ENCODE measurements at regions not wholly inside any gene's neighbourhood (a gene's known extent, or its start where the extent isn't known, plus 50 kb on each side); places are given as distances from the start of the nearest gene placed in this dataset.
"Not testable (repeated sequence)": the region's sequence is repeated elsewhere in the genome, so short reads cannot be mapped to it uniquely, and the experiment has no call there.

DNA sequence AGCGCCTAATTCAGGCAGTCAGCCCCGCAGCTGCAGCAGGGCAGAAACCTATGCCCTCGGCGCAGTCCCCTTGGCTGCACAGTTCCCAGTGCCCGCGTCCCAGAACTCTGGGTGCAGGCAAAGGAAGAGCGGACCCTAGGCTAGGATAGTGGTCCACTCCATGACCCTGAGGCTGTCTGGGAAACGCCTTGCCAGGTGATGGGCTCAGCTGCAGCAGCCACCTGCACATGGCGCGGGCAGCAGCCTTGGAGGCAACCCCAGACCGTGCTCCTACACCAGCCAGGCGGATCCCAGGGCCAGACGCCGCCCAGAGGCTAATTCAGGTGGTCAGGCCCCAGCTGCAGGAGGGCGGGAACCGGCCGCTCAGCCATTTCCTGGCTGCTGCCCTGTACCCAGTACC lies 83.0 kb downstream of the POTEC start:
- not testable (repeated sequence) for H3K9me3 ChIP-seq (ENCODE audit: control insufficient read depth in 1 of 2, low read length in 2 of 2); H3K4me3 ChIP-seq (ENCODE audit: low read depth in 1 of 2, low read length in 2 of 2); H3K27me3 ChIP-seq (ENCODE audit: control insufficient read depth in 1 of 2, insufficient read depth in 2 of 2, low read length in 2 of 2); H3K4me1 ChIP-seq (ENCODE audit: control insufficient read depth in 1 of 2, insufficient read depth in 2 of 2, low read length in 2 of 2); H3K9ac ChIP-seq (ENCODE audit: low read depth in 1 of 2, low read length in 2 of 2); H3K27ac ChIP-seq (ENCODE audit: low read depth, low read length); H3K36me3 ChIP-seq (ENCODE audit: control insufficient read depth in 1 of 2, insufficient read depth in 2 of 2, low read length in 2 of 2)

GRCh38 chr18:14459826-14460225 lies 83.6 kb downstream of the POTEC start:
- H3K27ac ChIP-seq (ENCODE audit: low read depth, low read length); H3K4me3 ChIP-seq (ENCODE audit: low read depth in 1 of 2, low read length in 2 of 2); H3K9ac ChIP-seq (ENCODE audit: low read depth in 1 of 2, low read length in 2 of 2); H3K4me1 ChIP-seq (ENCODE audit: control insufficient read depth in 1 of 2, insufficient read depth in 2 of 2, low read length in 2 of 2); H3K27me3 ChIP-seq (ENCODE audit: control insufficient read depth in 1 of 2, insufficient read depth in 2 of 2, low read length in 2 of 2); H3K9me3 ChIP-seq (ENCODE audit: control insufficient read depth in 1 of 2, low read length in 2 of 2); H3K36me3 ChIP-seq (ENCODE audit: control insufficient read depth in 1 of 2, insufficient read depth in 2 of 2, low read length in 2 of 2): not testable (repeated sequence)

- not testable (repeated sequence) for H3K27ac ChIP-seq (ENCODE audit: low read depth, low read length); H3K9ac ChIP-seq (ENCODE audit: low read depth in 1 of 2, low read length in 2 of 2); H3K27me3 ChIP-seq (ENCODE audit: control insufficient read depth in 1 of 2, insufficient read depth in 2 of 2, low read length in 2 of 2); H3K9me3 ChIP-seq (ENCODE audit: control insufficient read depth in 1 of 2, low read length in 2 of 2); H3K36me3 ChIP-seq (ENCODE audit: control insufficient read depth in 1 of 2, insufficient read depth in 2 of 2, low read length in 2 of 2); H3K4me1 ChIP-seq (ENCODE audit: control insufficient read depth in 1 of 2, insufficient read depth in 2 of 2, low read length in 2 of 2)
- peak overlapping the region in 1 of 2 donors; percentile 45 for H3K4me3 ChIP-seq (ENCODE audit: low read depth in 1 of 2, low read length in 2 of 2)
Measured at GRCh38 chr18:14458009-14458945, 85.1 kb downstream of the POTEC start.

DNA sequence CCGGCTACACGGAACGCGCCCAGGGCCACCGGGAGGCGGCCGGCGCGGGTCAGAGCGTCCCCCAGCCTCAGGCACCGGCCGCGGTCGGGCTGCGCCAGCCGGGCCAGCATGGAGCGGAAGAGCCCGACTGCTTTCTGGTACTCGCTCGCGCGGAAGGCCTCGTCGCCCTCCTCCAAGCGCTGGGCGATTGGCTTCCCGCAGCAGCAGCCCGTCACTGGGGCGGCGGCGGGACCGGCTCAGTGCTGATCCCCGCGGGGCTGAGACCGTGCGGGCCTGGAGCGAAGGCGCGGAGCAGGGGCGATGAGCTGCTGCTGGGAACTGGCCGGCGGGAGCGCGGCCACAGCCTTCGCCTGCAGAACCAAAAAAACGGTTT lies 92.8 kb downstream of the POTEC start:
- H3K4me3 ChIP-seq (ENCODE audit: low read depth in 1 of 2, low read length in 2 of 2); H3K9me3 ChIP-seq (ENCODE audit: control insufficient read depth in 1 of 2, low read length in 2 of 2); H3K27me3 ChIP-seq (ENCODE audit: control insufficient read depth in 1 of 2, insufficient read depth in 2 of 2, low read length in 2 of 2); H3K36me3 ChIP-seq (ENCODE audit: control insufficient read depth in 1 of 2, insufficient read depth in 2 of 2, low read length in 2 of 2); H3K27ac ChIP-seq (ENCODE audit: low read depth, low read length); H3K4me1 ChIP-seq (ENCODE audit: control insufficient read depth in 1 of 2, insufficient read depth in 2 of 2, low read length in 2 of 2); H3K9ac ChIP-seq (ENCODE audit: low read depth in 1 of 2, low read length in 2 of 2): not testable (repeated sequence)

DNA sequence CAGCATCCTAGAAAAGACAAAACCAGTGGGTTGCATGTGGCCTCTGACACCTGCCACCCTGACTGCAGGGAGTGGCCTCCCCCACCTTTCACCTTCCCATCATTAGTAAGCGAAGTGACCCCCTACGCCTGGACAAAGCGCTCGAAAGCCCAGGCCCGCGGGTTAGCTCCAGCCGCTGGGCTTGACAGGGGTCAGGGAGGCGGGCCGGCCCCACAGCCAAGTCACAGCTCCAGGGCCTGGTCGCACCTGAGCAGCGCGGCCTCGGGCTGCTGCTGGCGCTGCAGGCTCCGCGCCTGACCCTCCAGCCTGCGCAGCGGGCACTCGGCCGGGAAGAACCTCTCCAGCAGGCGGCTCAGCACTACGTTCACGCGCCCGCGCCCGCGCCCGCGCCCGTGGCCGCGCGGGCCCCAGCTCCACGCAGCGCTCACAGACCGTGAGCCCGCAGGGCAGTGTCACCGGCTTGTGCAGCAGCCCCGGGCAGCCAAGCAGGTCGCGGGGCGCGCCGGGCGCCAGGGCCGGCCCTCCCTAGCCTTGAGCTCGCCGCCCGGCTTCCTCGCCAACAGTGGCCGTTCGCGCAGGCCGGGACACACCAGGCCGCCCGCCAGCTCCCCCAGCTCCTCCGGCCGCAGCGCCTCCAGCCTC lies 93.3 kb downstream of the POTEC start:
- H3K27ac ChIP-seq (ENCODE audit: low read depth, low read length); H3K9me3 ChIP-seq (ENCODE audit: control insufficient read depth in 1 of 2, low read length in 2 of 2); H3K4me3 ChIP-seq (ENCODE audit: low read depth in 1 of 2, low read length in 2 of 2); H3K9ac ChIP-seq (ENCODE audit: low read depth in 1 of 2, low read length in 2 of 2); H3K4me1 ChIP-seq (ENCODE audit: control insufficient read depth in 1 of 2, insufficient read depth in 2 of 2, low read length in 2 of 2); H3K27me3 ChIP-seq (ENCODE audit: control insufficient read depth in 1 of 2, insufficient read depth in 2 of 2, low read length in 2 of 2); H3K36me3 ChIP-seq (ENCODE audit: control insufficient read depth in 1 of 2, insufficient read depth in 2 of 2, low read length in 2 of 2): not testable (repeated sequence)

- H3K36me3 ChIP-seq (ENCODE audit: control insufficient read depth in 1 of 2, insufficient read depth in 2 of 2, low read length in 2 of 2); H3K27me3 ChIP-seq (ENCODE audit: control insufficient read depth in 1 of 2, insufficient read depth in 2 of 2, low read length in 2 of 2); H3K4me1 ChIP-seq (ENCODE audit: control insufficient read depth in 1 of 2, insufficient read depth in 2 of 2, low read length in 2 of 2); H3K27ac ChIP-seq (ENCODE audit: low read depth, low read length); H3K9ac ChIP-seq (ENCODE audit: low read depth in 1 of 2, low read length in 2 of 2); H3K9me3 ChIP-seq (ENCODE audit: control insufficient read depth in 1 of 2, low read length in 2 of 2); H3K4me3 ChIP-seq (ENCODE audit: low read depth in 1 of 2, low read length in 2 of 2): not testable (repeated sequence)
Measured at GRCh38 chr18:14449062-14449461, 94.3 kb downstream of the POTEC start.

DNA sequence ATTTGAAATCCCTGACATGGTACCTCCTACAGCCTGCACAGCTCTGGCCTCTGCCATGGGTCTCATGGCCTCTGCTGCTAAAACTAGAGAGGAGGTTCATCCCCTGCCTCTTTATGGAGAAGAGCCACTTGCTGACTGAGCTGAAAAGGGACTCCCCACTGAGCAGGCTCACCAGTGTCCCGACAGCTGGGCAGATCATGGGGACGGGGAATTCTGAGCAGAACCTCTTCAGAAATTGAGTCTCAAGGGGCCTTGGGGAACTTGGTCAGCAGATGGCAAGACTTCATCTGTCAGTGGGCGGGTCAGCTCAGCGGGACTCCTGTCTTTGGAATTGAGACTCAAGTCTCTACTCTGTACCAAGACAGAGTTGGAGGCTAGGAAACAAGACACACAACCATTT lies 95.7 kb downstream of the POTEC start:
- H3K36me3 ChIP-seq (ENCODE audit: control insufficient read depth in 1 of 2, insufficient read depth in 2 of 2, low read length in 2 of 2); H3K27me3 ChIP-seq (ENCODE audit: control insufficient read depth in 1 of 2, insufficient read depth in 2 of 2, low read length in 2 of 2); H3K9ac ChIP-seq (ENCODE audit: low read depth in 1 of 2, low read length in 2 of 2): not testable (repeated sequence)

DNA sequence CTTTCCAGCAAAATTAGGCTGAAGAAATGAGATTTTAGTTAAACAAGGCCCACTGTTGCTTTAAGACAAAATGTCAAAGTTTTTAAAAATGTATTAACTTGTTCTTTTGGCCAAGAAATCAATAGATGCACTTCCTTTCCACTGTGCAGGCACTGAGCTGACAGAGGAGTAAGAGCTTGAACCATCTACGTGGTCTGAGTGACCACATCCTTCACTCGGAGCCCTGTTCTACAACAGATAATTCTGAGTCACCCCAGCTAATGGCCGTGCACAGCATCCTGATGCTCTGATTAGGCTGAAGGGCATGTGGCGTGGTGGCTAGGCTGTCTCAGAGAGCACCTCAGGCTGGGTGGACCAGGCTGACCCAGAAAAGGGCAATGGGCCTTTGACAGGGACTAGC lies 107.9 kb downstream of the POTEC start:
- not testable (repeated sequence) for H3K27ac ChIP-seq (ENCODE audit: low read depth, low read length); H3K27me3 ChIP-seq (ENCODE audit: control insufficient read depth in 1 of 2, insufficient read depth in 2 of 2, low read length in 2 of 2)

More for the DNA sequence above, 95.7 kb downstream of the POTEC start:
- H3K9me3 ChIP-seq (ENCODE audit: control insufficient read depth in 1 of 2, low read length in 2 of 2); H3K4me3 ChIP-seq (ENCODE audit: low read depth in 1 of 2, low read length in 2 of 2); H3K4me1 ChIP-seq (ENCODE audit: control insufficient read depth in 1 of 2, insufficient read depth in 2 of 2, low read length in 2 of 2); H3K27ac ChIP-seq (ENCODE audit: low read depth, low read length): not testable (repeated sequence)

GRCh38 chr18:14432371-14432770 lies 111.0 kb downstream of the POTEC start:
- not testable (repeated sequence) for H3K9ac ChIP-seq (ENCODE audit: low read depth in 1 of 2, low read length in 2 of 2); H3K9me3 ChIP-seq (ENCODE audit: control insufficient read depth in 1 of 2, low read length in 2 of 2); H3K4me3 ChIP-seq (ENCODE audit: low read depth in 1 of 2, low read length in 2 of 2); H3K27ac ChIP-seq (ENCODE audit: low read depth, low read length); H3K27me3 ChIP-seq (ENCODE audit: control insufficient read depth in 1 of 2, insufficient read depth in 2 of 2, low read length in 2 of 2); H3K4me1 ChIP-seq (ENCODE audit: control insufficient read depth in 1 of 2, insufficient read depth in 2 of 2, low read length in 2 of 2); H3K36me3 ChIP-seq (ENCODE audit: control insufficient read depth in 1 of 2, insufficient read depth in 2 of 2, low read length in 2 of 2)

More for the DNA sequence above, 107.9 kb downstream of the POTEC start:
- H3K9me3 ChIP-seq (ENCODE audit: control insufficient read depth in 1 of 2, low read length in 2 of 2); H3K9ac ChIP-seq (ENCODE audit: low read depth in 1 of 2, low read length in 2 of 2); H3K4me3 ChIP-seq (ENCODE audit: low read depth in 1 of 2, low read length in 2 of 2); H3K36me3 ChIP-seq (ENCODE audit: control insufficient read depth in 1 of 2, insufficient read depth in 2 of 2, low read length in 2 of 2); H3K4me1 ChIP-seq (ENCODE audit: control insufficient read depth in 1 of 2, insufficient read depth in 2 of 2, low read length in 2 of 2): not testable (repeated sequence)

- H3K9ac ChIP-seq (ENCODE audit: low read depth in 1 of 2, low read length in 2 of 2); H3K27ac ChIP-seq (ENCODE audit: low read depth, low read length); H3K4me1 ChIP-seq (ENCODE audit: control insufficient read depth in 1 of 2, insufficient read depth in 2 of 2, low read length in 2 of 2); H3K36me3 ChIP-seq (ENCODE audit: control insufficient read depth in 1 of 2, insufficient read depth in 2 of 2, low read length in 2 of 2); H3K9me3 ChIP-seq (ENCODE audit: control insufficient read depth in 1 of 2, low read length in 2 of 2); H3K27me3 ChIP-seq (ENCODE audit: control insufficient read depth in 1 of 2, insufficient read depth in 2 of 2, low read length in 2 of 2): not testable (repeated sequence)
- H3K4me3 ChIP-seq (ENCODE audit: low read depth in 1 of 2, low read length in 2 of 2), result peak overlapping the region; percentile 43 to 64
Measured at GRCh38 chr18:14431031-14431521, 112.3 kb downstream of the POTEC start.

All from duodenal mucosa (tissue), 2 donors.